H9 (cell line): ENCODE measurements at regions not wholly inside any gene's neighbourhood (a gene's known extent, or its start where the extent isn't known, plus 50 kb on each side); places are given as distances from the start of the nearest gene placed in this dataset.

Source experiments
- DNase-seq: peaks from one replicate; pipeline ENCODE4 v3.0.0-alpha.2; 2017
- H2AFZ ChIP-seq: one replicate; pipeline ENCODE4 v1.6.1; 2013; ENCODE audit warnings: mild to moderate bottlenecking, low read length, control low read depth, moderate library complexity
- H2AK5ac ChIP-seq: 2 replicates; pipeline ENCODE4 v1.6.1; 2013; ENCODE audit warnings: low read length, control low read depth, mixed read lengths; ENCODE audit not compliant: insufficient read length
- H2BK120ac ChIP-seq: one replicate; pipeline ENCODE4 v1.6.1; 2013; ENCODE audit warnings: low read depth, mild to moderate bottlenecking, low read length, control low read depth, inconsistent platforms; ENCODE audit not compliant: poor library complexity, severe bottlenecking
- H2BK12ac ChIP-seq: 2 replicates; pipeline ENCODE4 v1.6.1; 2013; ENCODE audit warnings: low read length, control low read depth, mixed read lengths, low read depth; ENCODE audit not compliant: insufficient read length
- H2BK15ac ChIP-seq: 2 replicates; pipeline ENCODE4 v1.6.1; 2013; ENCODE audit warnings: low read depth, low read length, control low read depth
- H2BK20ac ChIP-seq: one replicate; pipeline ENCODE4 v1.6.1; 2013; ENCODE audit warnings: low read depth, mild to moderate bottlenecking, low read length, control low read depth, inconsistent platforms; ENCODE audit not compliant: poor library complexity, severe bottlenecking
- H2BK5ac ChIP-seq: 2 replicates; pipeline ENCODE4 v1.6.1; 2013; ENCODE audit warnings: low read length, control low read depth, mixed read lengths; ENCODE audit not compliant: insufficient read length
- H3K14ac ChIP-seq: 2 replicates; pipeline ENCODE4 v1.6.1; 2013; ENCODE audit warnings: low read length, control low read depth; ENCODE audit not compliant: insufficient read depth
- H3K18ac ChIP-seq: 2 replicates; pipeline ENCODE4 v1.6.1; 2013; ENCODE audit warnings: low read depth, mild to moderate bottlenecking, mixed read lengths, low read length, control low read depth; ENCODE audit not compliant: insufficient read length
- H3K23ac ChIP-seq: 2 replicates; pipeline ENCODE4 v1.6.1; 2013; ENCODE audit warnings: low read length, control low read depth, mixed read lengths, low read depth; ENCODE audit not compliant: insufficient read length
- H3K23me2 ChIP-seq: 2 replicates; pipeline ENCODE4 v1.6.1; 2013; ENCODE audit warnings: low read depth, mild to moderate bottlenecking, mixed read lengths, low read length, control low read depth; ENCODE audit not compliant: insufficient read length, poor library complexity, severe bottlenecking
- H3K27ac ChIP-seq: 2 replicates; pipeline ENCODE4 v1.5.1; 2013; ENCODE audit warnings: low read length, control low read depth, mixed read lengths, low read depth; ENCODE audit not compliant: insufficient read length
- H3K27me3 ChIP-seq: 2 replicates; pipeline ENCODE4 v1.6.1; 2013; ENCODE audit warnings: low read length, control low read depth, inconsistent platforms; ENCODE audit not compliant: insufficient read depth
- H3K4ac ChIP-seq: 2 replicates; pipeline ENCODE4 v1.6.1; 2013; ENCODE audit warnings: low read depth, mild to moderate bottlenecking, control low read depth, inconsistent platforms, low read length, moderate library complexity
- H3K4me1 ChIP-seq: 2 replicates; pipeline ENCODE4 v1.6.1; 2013; ENCODE audit warnings: low read length, control low read depth, inconsistent platforms; ENCODE audit not compliant: insufficient read depth
- H3K4me2 ChIP-seq: 2 replicates; pipeline ENCODE4 v1.6.1; 2013; ENCODE audit warnings: low read length, control low read depth, mixed read lengths; ENCODE audit not compliant: insufficient read length, insufficient read depth
- H3K56ac ChIP-seq: 2 replicates; pipeline ENCODE4 v1.6.1; 2013; ENCODE audit warnings: low read depth, mild to moderate bottlenecking, mixed read lengths, low read length, control low read depth; ENCODE audit not compliant: insufficient read length
- H3K79me1 ChIP-seq: 2 replicates; pipeline ENCODE4 v1.6.1; 2013; ENCODE audit warnings: low read depth, mild to moderate bottlenecking, moderate library complexity, low read length, control low read depth, inconsistent platforms; ENCODE audit not compliant: insufficient read depth, poor library complexity, severe bottlenecking
- H3K79me2 ChIP-seq: 2 replicates; pipeline ENCODE4 v1.6.1; 2013; ENCODE audit warnings: low read length, control low read depth, inconsistent platforms; ENCODE audit not compliant: insufficient read depth
- H3K9ac ChIP-seq: 2 replicates; pipeline ENCODE4 v1.6.1; 2013; ENCODE audit warnings: low read length, control low read depth, mixed read lengths; ENCODE audit not compliant: insufficient read length; ENCODE audit errors: extremely low read depth
- H3K9me3 ChIP-seq: one replicate; pipeline ENCODE4 v1.6.1; 2013; ENCODE audit warnings: low read depth, low read length, inconsistent platforms; ENCODE audit not compliant: control insufficient read depth
- H3T11ph ChIP-seq: one replicate; pipeline ENCODE4 v1.6.1; 2013; ENCODE audit warnings: mild to moderate bottlenecking, low read length, control low read depth, inconsistent platforms
- H4K20me1 ChIP-seq: one replicate; pipeline ENCODE4 v1.6.1; 2013; ENCODE audit not compliant: control insufficient read depth, insufficient read length, insufficient read depth
- H4K5ac ChIP-seq: 2 replicates; pipeline ENCODE4 v1.6.1; 2013; ENCODE audit warnings: low read depth, mild to moderate bottlenecking, mixed read lengths, low read length, control low read depth; ENCODE audit not compliant: insufficient read length
- H4K8ac ChIP-seq: replicated peaks from 2 replicates; pipeline ENCODE4 v1.6.1; 2013; ENCODE audit warnings: low read length, control low read depth, mixed read lengths, low read depth; ENCODE audit not compliant: insufficient read length
- H4K91ac ChIP-seq: 2 replicates; pipeline ENCODE4 v1.6.1; 2013; ENCODE audit warnings: low read depth, mild to moderate bottlenecking, moderate library complexity, mixed read lengths, low read length, control low read depth; ENCODE audit not compliant: insufficient read length
- H3K27ac Mint-ChIP-seq, 3 experiments: 2 replicates in 2 of 3; 3 replicates in 1 of 3; pipeline ENCODE4 v1.8.0; 2020 to 2021; ENCODE audit warnings: mixed read lengths in 3 of 3, mild to moderate bottlenecking in 1 of 3, moderate library complexity in 1 of 3
- H3K27me3 Mint-ChIP-seq: 2 replicates; pipeline ENCODE4 v1.8.0; 2021; ENCODE audit warnings: low read depth, mild to moderate bottlenecking, moderate library complexity, mixed read lengths
- H3K36me3 Mint-ChIP-seq, 3 experiments: 2 replicates in 2 of 3; 3 replicates in 1 of 3; pipeline ENCODE4 v1.8.0; 2020 to 2021; ENCODE audit warnings: low read depth in 3 of 3, mixed read lengths in 3 of 3; ENCODE audit not compliant: insufficient read depth in 1 of 3
- H3K4me1 Mint-ChIP-seq, 2 experiments: 2 replicates each; pipeline ENCODE4 v1.8.0; 2020; ENCODE audit warnings: mixed read lengths in 2 of 2
- H3K4me3 Mint-ChIP-seq, 2 experiments: 2 replicates in 1 of 2; 3 replicates in 1 of 2; pipeline ENCODE4 v1.8.0; 2020 to 2021; ENCODE audit warnings: mild to moderate bottlenecking in 2 of 2, mixed read lengths in 2 of 2, moderate library complexity in 1 of 2
- H3K9me3 Mint-ChIP-seq, 2 experiments: 2 replicates in 1 of 2; 3 replicates in 1 of 2; pipeline ENCODE4 v1.8.0; 2020; ENCODE audit warnings: mild to moderate bottlenecking in 2 of 2, mixed read lengths in 2 of 2, moderate library complexity in 1 of 2
- CTCF ChIP-seq: fragments of 200-600 bp; sonication (generic); conservative IDR thresholded peaks from 3 replicates; pipeline ENCODE4 v1.8.0; 2021; ENCODE audit warnings: antibody characterized with exemption, mild to moderate bottlenecking
- WGBS: extraction: QIAGEN DNeasy Blood & Tissue Kit; methylation state at CpG from one replicate; pipeline ENCODE4 v1.1.7; 2013; ENCODE audit warnings: missing lambda C conversion rate, low lambda C conversion rate, mixed read lengths; ENCODE audit not compliant: insufficient read length; ENCODE audit errors: extremely low coverage; 5-methylcytosine and 5-hydroxymethylcytosine counted together

GRCh38 chr4:137299281-137299680 is 233.0 kb downstream of the PCDH18 start:
- no CpG with 5 or more reads among the region's 1 CpG for WGBS
- Histone ChIP-seq H3K79me2 (no peaks in the 10 kb centered on the region), H3K56ac (no peak overlapping the region), H3T11ph (no peak overlapping the region), H2AK5ac (no peak overlapping the region), H3K27ac (no peak overlapping the region), H2BK5ac (no peak overlapping the region), H3K27me3 (no peaks in the 10 kb centered on the region), H4K5ac (no peak overlapping the region), H2AFZ (no peak overlapping the region), H4K91ac (no peak overlapping the region), H3K23ac (no peak overlapping the region), H2BK120ac (no peak overlapping the region), H4K20me1 (no peaks in the 10 kb centered on the region), H3K79me1 (no peaks in the 10 kb centered on the region), H3K23me2 (no peaks in the 10 kb centered on the region), H3K4ac (no peak overlapping the region), H3K9ac (no peak overlapping the region), H3K9me3 (no peaks in the 10 kb centered on the region), H3K4me1 (no peaks in the 10 kb centered on the region; the same call in 1 of the 2 replicates), H3K18ac (no peak overlapping the region), H3K4me2 (no peak overlapping the region), H3K14ac (no peak overlapping the region), H4K8ac (no peak overlapping the region), H2BK12ac (no peak overlapping the region), H2BK20ac (no peak overlapping the region), H2BK15ac (no peak overlapping the region)
- no peak overlapping the region for H3K27ac Mint-ChIP-seq
- H3K9me3 Mint-ChIP-seq, result no peaks in the 10 kb centered on the region
- no peak for DNase-seq
- TF ChIP-seq CTCF, result no peak
- no peaks in the 10 kb centered on the region for H3K27me3 Mint-ChIP-seq
- H3K4me1 Mint-ChIP-seq, result peaks cover 4 to 6% of the 10 kb centered on the region in 2 experiments
- no peaks in the 10 kb centered on the region for H3K36me3 Mint-ChIP-seq
- H3K4me3 Mint-ChIP-seq, result no peak overlapping the region
